DMS 273 (cell line): ENCODE measurements at regions not wholly inside any gene's neighbourhood (a gene's known extent, or its start where the extent isn't known, plus 50 kb on each side); places are given as distances from the start of the nearest gene placed in this dataset.
"Not testable (repeated sequence)": the region's sequence is repeated elsewhere in the genome, so short reads cannot be mapped to it uniquely, and the experiment has no call there.

Experiments used
- DNase-seq: peaks from one replicate; lab custom pipeline; 2025; ENCODE audit not compliant: unreplicated experiment; lab: John Stamatoyannopoulos, UW

- DNase-seq, result not testable (repeated sequence)
Observed at GRCh38 chr12:34220079-34220478, 197.8 kb downstream of the ALG10 start.

GRCh38 chr12:34223640-34224039 lies 201.3 kb downstream of the ALG10 start:
- DNase-seq, result no peak

GRCh38 chr12:34226044-34226443 lies 203.7 kb downstream of the ALG10 start:
- not testable (repeated sequence) for DNase-seq

GRCh38 chr12:34228046-34228445 lies 205.8 kb downstream of the ALG10 start:
- not testable (repeated sequence) for DNase-seq

- not testable (repeated sequence) for DNase-seq
Observed at GRCh38 chr12:34229033-34229432, 206.7 kb downstream of the ALG10 start.

GRCh38 chr12:34233618-34234017 lies 211.3 kb downstream of the ALG10 start:
- DNase-seq, result no peak

- DNase-seq, result no peak
Observed at GRCh38 chr12:34236073-34236472, 213.8 kb downstream of the ALG10 start.

GRCh38 chr12:34244608-34245007 lies 222.3 kb downstream of the ALG10 start:
- no peak for DNase-seq

GRCh38 chr12:34249271-34249670 lies 227.0 kb downstream of the ALG10 start:
- DNase-seq, result no peak

GRCh38 chr12:34251879-34252278 lies 229.6 kb downstream of the ALG10 start:
- DNase-seq, result not testable (repeated sequence)

- DNase-seq, result no peak
Observed at GRCh38 chr12:34253674-34254073, 231.4 kb downstream of the ALG10 start.

GRCh38 chr12:34257093-34257492 lies 234.8 kb downstream of the ALG10 start:
- peak; percentile 10 for DNase-seq

- not testable (repeated sequence) for DNase-seq
Observed at GRCh38 chr12:34262140-34262539, 239.8 kb downstream of the ALG10 start.

- DNase-seq, result no peak
Observed at GRCh38 chr12:34264110-34264509, 241.8 kb downstream of the ALG10 start.

GRCh38 chr12:34273703-34274102 lies 251.4 kb downstream of the ALG10 start:
- not testable (repeated sequence) for DNase-seq

GRCh38 chr12:34275129-34275528 lies 252.8 kb downstream of the ALG10 start:
- no peak for DNase-seq

- DNase-seq, result no peak
Observed at GRCh38 chr12:34286483-34286882, 264.2 kb downstream of the ALG10 start.

- no peak for DNase-seq
Observed at GRCh38 chr12:34286934-34287333, 264.6 kb downstream of the ALG10 start.

GRCh38 chr12:34287437-34287836 lies 265.1 kb downstream of the ALG10 start:
- DNase-seq, result no peak

- no peak for DNase-seq
Observed at GRCh38 chr12:34287986-34288962, 266.0 kb downstream of the ALG10 start.

GRCh38 chr12:34288963-34289345 lies 266.7 kb downstream of the ALG10 start:
- DNase-seq, result no peak
